Adrenal gland (tissue), 5 donors: ENCODE measurements at regions not wholly inside any gene's neighbourhood (a gene's known extent, or its start where the extent isn't known, plus 50 kb on each side); places are given as distances from the start of the nearest gene placed in this dataset.

Experiments used
- CTCF ChIP-seq, 6 experiments: fragments of 450-650 bp in 4 of 6; fragments of 200-600 bp in 2 of 6; sonication (generic) in 1 of 6; IDR thresholded peaks; 1 replicate in 5 of 6; 2 replicates in 1 of 6; pipeline versions ENCODE4 v1.5.1 to v1.8.0; 2016 to 2021; ENCODE audit warnings: antibody characterized with exemption in 6 of 6, mild to moderate bottlenecking in 2 of 6, moderate library complexity in 1 of 6
- POLR2A ChIP-seq, 2 donors: fragments of 450-650 bp; IDR thresholded peaks; one replicate each; pipeline ENCODE4 v1.6.1; 2017; ENCODE audit warnings: antibody characterized with exemption in 2 of 2, mild to moderate bottlenecking in 2 of 2, moderate library complexity in 1 of 2
- donor health status: DM: no; HTN: no; CAD: no.

- TF ChIP-seq CTCF (IDR thresholded peaks at IDR 0.05), result no peak
- TF ChIP-seq POLR2A (IDR thresholded peaks at IDR 0.05), result no peak
These were observed 1240.9 kb downstream of the CDH11 start for GRCh38 chr16:63880948-63881347.
